Rectal smooth muscle tissue (tissue), 1 donor: ENCODE measurements at regions not wholly inside any gene's neighbourhood (a gene's known extent, or its start where the extent isn't known, plus 50 kb on each side); places are given as distances from the start of the nearest gene placed in this dataset.

Experiments used
- H3K27ac ChIP-seq: one replicate; pipeline ENCODE4 v1.7.0; 2013; ENCODE audit warnings: low read depth, low read length, inconsistent platforms
- H3K27me3 ChIP-seq: one replicate; pipeline ENCODE4 v1.7.0; 2013; ENCODE audit warnings: low read length; ENCODE audit not compliant: control insufficient read depth, insufficient read depth
- H3K36me3 ChIP-seq: one replicate; pipeline ENCODE4 v1.7.0; 2013; ENCODE audit warnings: low read length; ENCODE audit not compliant: control insufficient read depth, insufficient read depth
- H3K4me1 ChIP-seq: one replicate; pipeline ENCODE4 v1.7.0; 2013; ENCODE audit warnings: low read length; ENCODE audit not compliant: control insufficient read depth, insufficient read depth
- H3K4me3 ChIP-seq: one replicate; pipeline ENCODE4 v1.7.0; 2013; ENCODE audit warnings: low read length
- H3K9ac ChIP-seq: one replicate; pipeline ENCODE4 v1.7.0; 2013; ENCODE audit warnings: low read length

- H3K9ac ChIP-seq = no peak overlapping the region
- H3K27ac ChIP-seq = no peak overlapping the region
- no peaks in the 10 kb centered on the region for H3K4me1 ChIP-seq
- no peak overlapping the region for H3K4me3 ChIP-seq
- H3K36me3 ChIP-seq = no peaks in the 10 kb centered on the region
- no peaks in the 10 kb centered on the region for H3K27me3 ChIP-seq
Observed at GRCh38 chr1:208943291-208943690, 640.2 kb upstream of the CAMK1G start.

- Histone ChIP-seq H3K36me3 (no peaks in the 10 kb centered on the region), H3K4me1 (no peaks in the 10 kb centered on the region), H3K9ac (no peak overlapping the region), H3K27ac (no peak overlapping the region), H3K4me3 (no peak overlapping the region), H3K27me3 (no peaks in the 10 kb centered on the region)
Observed at GRCh38 chr1:208944981-208945451, 638.5 kb upstream of the CAMK1G start.

GRCh38 chr1:208950206-208950605 is 633.3 kb upstream of the CAMK1G start:
- Histone ChIP-seq H3K9ac (no peak overlapping the region), H3K4me3 (no peak overlapping the region), H3K27ac (no peak overlapping the region), H3K4me1 (no peaks in the 10 kb centered on the region), H3K27me3 (no peaks in the 10 kb centered on the region), H3K36me3 (no peaks in the 10 kb centered on the region)

GRCh38 chr1:208951026-208951525 is 632.4 kb upstream of the CAMK1G start:
- Histone ChIP-seq H3K36me3 (no peaks in the 10 kb centered on the region), H3K9ac (no peak overlapping the region)

GRCh38 chr1:208951908-208952307 is 631.6 kb upstream of the CAMK1G start:
- Histone ChIP-seq H3K4me3 (no peak overlapping the region), H3K9ac (no peak overlapping the region), H3K27me3 (no peaks in the 10 kb centered on the region), H3K27ac (no peak overlapping the region), H3K36me3 (no peaks in the 10 kb centered on the region), H3K4me1 (no peaks in the 10 kb centered on the region)

More at GRCh38 chr1:208951026-208951525, 632.4 kb upstream of the CAMK1G start:
- H3K4me1 ChIP-seq = no peaks in the 10 kb centered on the region
- no peak overlapping the region for H3K27ac ChIP-seq
- no peak overlapping the region for H3K4me3 ChIP-seq
- no peaks in the 10 kb centered on the region for H3K27me3 ChIP-seq

- H3K36me3 ChIP-seq = no peaks in the 10 kb centered on the region
- no peaks in the 10 kb centered on the region for H3K27me3 ChIP-seq
- H3K4me3 ChIP-seq = no peak overlapping the region
- no peaks in the 10 kb centered on the region for H3K4me1 ChIP-seq
- no peak overlapping the region for H3K27ac ChIP-seq
- H3K9ac ChIP-seq = no peak overlapping the region
Observed at GRCh38 chr1:208962867-208963266, 620.6 kb upstream of the CAMK1G start.

- H3K4me1 ChIP-seq = no peaks in the 10 kb centered on the region
- H3K36me3 ChIP-seq = no peaks in the 10 kb centered on the region
- H3K9ac ChIP-seq = no peak overlapping the region
- no peak overlapping the region for H3K27ac ChIP-seq
- H3K4me3 ChIP-seq = no peak overlapping the region
- H3K27me3 ChIP-seq = no peaks in the 10 kb centered on the region
Observed at GRCh38 chr1:208965351-208965750, 618.2 kb upstream of the CAMK1G start.

GRCh38 chr1:208967334-208967733 is 616.2 kb upstream of the CAMK1G start:
- H3K36me3 ChIP-seq = no peaks in the 10 kb centered on the region
- H3K4me1 ChIP-seq = no peaks in the 10 kb centered on the region
- no peak overlapping the region for H3K9ac ChIP-seq
- H3K4me3 ChIP-seq = no peak overlapping the region
- H3K27ac ChIP-seq = no peak overlapping the region
- H3K27me3 ChIP-seq = no peaks in the 10 kb centered on the region

- Histone ChIP-seq H3K9ac (no peak overlapping the region), H3K27me3 (no peaks in the 10 kb centered on the region), H3K4me3 (no peak overlapping the region), H3K36me3 (no peaks in the 10 kb centered on the region), H3K27ac (no peak overlapping the region), H3K4me1 (no peaks in the 10 kb centered on the region)
Observed at GRCh38 chr1:208974717-208975116, 608.8 kb upstream of the CAMK1G start.

- Histone ChIP-seq H3K4me1 (no peaks in the 10 kb centered on the region), H3K27me3 (no peaks in the 10 kb centered on the region), H3K27ac (no peak overlapping the region), H3K4me3 (no peak overlapping the region), H3K9ac (no peak overlapping the region), H3K36me3 (no peaks in the 10 kb centered on the region)
Observed at GRCh38 chr1:208975456-208975855, 608.1 kb upstream of the CAMK1G start.

GRCh38 chr1:208977012-208977411 is 606.5 kb upstream of the CAMK1G start:
- H3K4me1 ChIP-seq = no peaks in the 10 kb centered on the region
- no peaks in the 10 kb centered on the region for H3K27me3 ChIP-seq
- H3K4me3 ChIP-seq = no peak overlapping the region
- H3K9ac ChIP-seq = no peak overlapping the region
- no peak overlapping the region for H3K27ac ChIP-seq
- H3K36me3 ChIP-seq = no peaks in the 10 kb centered on the region

GRCh38 chr1:208977638-208978256 is 605.8 kb upstream of the CAMK1G start:
- Histone ChIP-seq H3K36me3 (no peaks in the 10 kb centered on the region), H3K27me3 (no peaks in the 10 kb centered on the region), H3K4me3 (no peak overlapping the region), H3K4me1 (no peaks in the 10 kb centered on the region), H3K9ac (no peak overlapping the region), H3K27ac (no peak overlapping the region)

GRCh38 chr1:208979776-208980175 is 603.7 kb upstream of the CAMK1G start:
- H3K9ac ChIP-seq = no peak overlapping the region
- H3K27ac ChIP-seq = no peak overlapping the region
- H3K4me1 ChIP-seq = no peaks in the 10 kb centered on the region
- H3K27me3 ChIP-seq = no peaks in the 10 kb centered on the region
- no peak overlapping the region for H3K4me3 ChIP-seq
- H3K36me3 ChIP-seq = no peaks in the 10 kb centered on the region
